HG03378 (cell line): ENCODE measurements at regions not wholly inside any gene's neighbourhood (a gene's known extent, or its start where the extent isn't known, plus 50 kb on each side); places are given as distances from the start of the nearest gene placed in this dataset.
"Not testable (repeated sequence)": the region's sequence is repeated elsewhere in the genome, so short reads cannot be mapped to it uniquely, and the experiment has no call there.

Experiments
- ATAC-seq: cut with Tn5 transposase; IDR thresholded peaks from one replicate; pipeline ENCODE4 v1.9.1; 2021; ENCODE audit warnings: mild to moderate bottlenecking, moderate library complexity; ENCODE audit not compliant: unreplicated experiment

GRCh38 chr13:109941951-109942350 lies 155.6 kb upstream of the IRS2 start:
- no peak for ATAC-seq

GRCh38 chr13:109941221-109941620 lies 154.8 kb upstream of the IRS2 start:
- ATAC-seq, result no peak

GRCh38 chr13:109940637-109941036 lies 154.3 kb upstream of the IRS2 start:
- ATAC-seq, result no peak

- ATAC-seq, result no peak
Observed at GRCh38 chr13:109939838-109940237, 153.5 kb upstream of the IRS2 start.

- no peak for ATAC-seq
Observed at GRCh38 chr13:109939180-109939579, 152.8 kb upstream of the IRS2 start.

- no peak for ATAC-seq
Observed at GRCh38 chr13:109938255-109938936, 152.0 kb upstream of the IRS2 start.

GRCh38 chr13:109934520-109934919 lies 148.1 kb upstream of the IRS2 start:
- not testable (repeated sequence) for ATAC-seq

GRCh38 chr13:109933476-109933875 lies 147.1 kb upstream of the IRS2 start:
- ATAC-seq, result no peak

- no peak for ATAC-seq
Observed at GRCh38 chr13:109924376-109924775, 138.0 kb upstream of the IRS2 start.

- no peak for ATAC-seq
Observed at GRCh38 chr13:109922518-109922917, 136.1 kb upstream of the IRS2 start.

GRCh38 chr13:109919715-109920375 lies 133.5 kb upstream of the IRS2 start:
- ATAC-seq, result no peak

GRCh38 chr13:109918179-109918711 lies 131.9 kb upstream of the IRS2 start:
- no peak for ATAC-seq

- no peak for ATAC-seq
Observed at GRCh38 chr13:109917422-109917821, 131.0 kb upstream of the IRS2 start.

GRCh38 chr13:109913936-109914510 lies 127.6 kb upstream of the IRS2 start:
- no peak for ATAC-seq

GRCh38 chr13:109913186-109913585 lies 126.8 kb upstream of the IRS2 start:
- ATAC-seq, result no peak

- ATAC-seq, result no peak
Observed at GRCh38 chr13:109910194-109910593, 123.8 kb upstream of the IRS2 start.

- ATAC-seq, result no peak
Observed at GRCh38 chr13:109906976-109907375, 120.6 kb upstream of the IRS2 start.

GRCh38 chr13:109904218-109904617 lies 117.8 kb upstream of the IRS2 start:
- ATAC-seq, result no peak

GRCh38 chr13:109900741-109901140 lies 114.4 kb upstream of the IRS2 start:
- ATAC-seq, result no peak

GRCh38 chr13:109900320-109900719 lies 113.9 kb upstream of the IRS2 start:
- ATAC-seq, result no peak

- no peak for ATAC-seq
Observed at GRCh38 chr13:109899748-109900147, 113.4 kb upstream of the IRS2 start.

- no peak for ATAC-seq
Observed at GRCh38 chr13:109899316-109899715, 112.9 kb upstream of the IRS2 start.
